GM12878 (cell line): ENCODE measurements at regions not wholly inside any gene's neighbourhood (a gene's known extent, or its start where the extent isn't known, plus 50 kb on each side); places are given as distances from the start of the nearest gene placed in this dataset.

Experiments used
- ATAC-seq: fragments of 200-7000 bp; cut with Tn5 transposase; 3 replicates; pipeline ENCODE4 v1.9.1; 2020; ENCODE audit warnings: mild to moderate bottlenecking, moderate library complexity
- BruUV-seq: library from RNA; stranded (reverse); fragments of 400-500 nt; replicated peaks from 2 replicates; lab custom pipeline; 2021; lab: Mats Ljungman, UMichigan
- CTCF ChIA-PET: fragments of 300-600 bp; sonication (Branson Sonifier 250); formaldehyde crosslinking; extraction: SDS; loops from one replicate; lab custom pipeline; 2021; ENCODE audit warnings: inconsistent platforms; lab: Yijun Ruan, JAX
- POLR2A ChIA-PET: fragments of 350-600 bp; formaldehyde crosslinking; extraction: SDS; loops from one replicate; lab custom pipeline; 2021; ENCODE audit warnings: inconsistent platforms; lab: Charles Lee
- RAD21 ChIA-PET: fragments of 300-600 bp; sonication (Branson Sonifier 250); formaldehyde crosslinking; loops from one replicate; lab custom pipeline; 2023; ENCODE audit warnings: antibody characterized with exemption; ENCODE audit not compliant: unreplicated experiment; lab: Charles Lee
- SMC1A ChIA-PET: fragments of 300-600 bp; sonication (Branson Sonifier 250); formaldehyde crosslinking; loops from one replicate; lab custom pipeline; 2023; ENCODE audit not compliant: unreplicated experiment, uncharacterized antibody; lab: Charles Lee
- DNase-seq: peaks from one replicate; pipeline ENCODE4 v3.0.0-alpha.2; 2011; ENCODE audit warnings: low read depth, low spot score
- FAIRE-seq: peaks from 3 replicates; lab custom pipeline; 2011; peaks lifted over from hg19 to GRCh38; lab: Jason Lieb, UNC
- H2AFZ ChIP-seq: 2 replicates; pipeline ENCODE4 v1.6.0; 2011; ENCODE audit warnings: low read depth, low read length, control low read depth; ENCODE audit not compliant: control insufficient read depth
- H3K27ac ChIP-seq: 2 replicates; pipeline ENCODE4 v1.5.1; 2011; ENCODE audit warnings: control low read depth; ENCODE audit not compliant: control insufficient read depth, insufficient read depth
- H3K27me3 ChIP-seq, 2 experiments: replicated peaks in 1 of 2; 2 replicates each; pipeline versions ENCODE4 v1.6.0 to v1.6.1; 2011; ENCODE audit warnings: low read length in 1 of 2; ENCODE audit not compliant: control insufficient read depth in 2 of 2, insufficient read depth in 2 of 2
- H3K36me3 ChIP-seq, 2 experiments: 2 replicates each; pipeline ENCODE4 v1.5.1; 2011; ENCODE audit warnings: low read length in 1 of 2; ENCODE audit not compliant: control insufficient read depth in 2 of 2, insufficient read depth in 2 of 2
- H3K4me1 ChIP-seq: 2 replicates; pipeline ENCODE4 v1.6.1; 2011; ENCODE audit warnings: mild to moderate bottlenecking, low read length, moderate library complexity, mixed read lengths; ENCODE audit not compliant: control insufficient read depth, insufficient read depth
- H3K4me2 ChIP-seq: 2 replicates; pipeline ENCODE4 v1.6.0; 2011; ENCODE audit warnings: control low read depth; ENCODE audit not compliant: control insufficient read depth, insufficient read depth
- H3K4me3 ChIP-seq: fragments of 200-600 bp; sonication (generic); 2 replicates; pipeline ENCODE4 v1.5.1; 2016
- H3K79me2 ChIP-seq: 2 replicates; pipeline ENCODE4 v1.6.0; 2011; ENCODE audit warnings: low read length; ENCODE audit not compliant: control insufficient read depth, insufficient read depth
- H3K9ac ChIP-seq: 2 replicates; pipeline ENCODE4 v1.8.0; 2011; ENCODE audit warnings: low read length, control low read depth, mixed read lengths; ENCODE audit not compliant: control insufficient read depth, insufficient read depth
- H3K9me3 ChIP-seq: replicated peaks from 3 replicates; pipeline ENCODE4 v1.5.1; 2011; ENCODE audit warnings: mild to moderate bottlenecking, low read length; ENCODE audit not compliant: control insufficient read depth, insufficient read depth
- H4K20me1 ChIP-seq: 2 replicates; pipeline ENCODE4 v1.6.0; 2011; ENCODE audit not compliant: control insufficient read depth, insufficient read depth
- CREM ChIP-seq: IDR thresholded peaks from 2 replicates; pipeline ENCODE4 v1.6.1; 2014; ENCODE audit warnings: antibody characterized with exemption, low read depth
- ESRRA ChIP-seq: IDR thresholded peaks from 2 replicates; pipeline ENCODE4 v1.6.1; 2012; ENCODE audit warnings: mild to moderate bottlenecking, low read length, improper control_type of control experiment
- GABPA ChIP-seq: IDR thresholded peaks from 2 replicates; pipeline ENCODE4 v1.6.1; 2014; ENCODE audit warnings: antibody characterized with exemption, low read depth, mild to moderate bottlenecking, inconsistent platforms
- GATAD2B ChIP-seq: fragments of 450-650 bp; conservative IDR thresholded peaks from 2 replicates; pipeline ENCODE4 v1.6.1; 2017; ENCODE audit warnings: low read depth, mild to moderate bottlenecking, moderate library complexity
- IRF4 ChIP-seq: IDR thresholded peaks from 2 replicates; pipeline ENCODE4 v1.6.1; 2011; ENCODE audit warnings: low read depth, low read length
- MYB ChIP-seq: fragments of 150-350 bp; IDR thresholded peaks from 2 replicates; pipeline ENCODE4 v1.6.1; 2014; ENCODE audit warnings: mild to moderate bottlenecking, low read depth, low read length, borderline replicate concordance
- NFYA ChIP-seq: IDR thresholded peaks from 2 replicates; pipeline ENCODE4 v1.6.1; 2011; ENCODE audit warnings: low read depth, mild to moderate bottlenecking, low read length, improper control_type of control experiment, borderline replicate concordance
- NKRF ChIP-seq: fragments of 450-650 bp; conservative IDR thresholded peaks from 2 replicates; pipeline ENCODE4 v1.6.1; 2017; ENCODE audit warnings: mild to moderate bottlenecking, moderate library complexity
- NR2C2 ChIP-seq: IDR thresholded peaks from 2 replicates; pipeline ENCODE4 v1.6.1; 2011; ENCODE audit warnings: borderline replicate concordance, low read depth; ENCODE audit not compliant: control insufficient read depth, insufficient read length
- NR2F1 ChIP-seq: fragments of 450-650 bp; conservative IDR thresholded peaks from 2 replicates; pipeline ENCODE4 v1.6.1; 2017; ENCODE audit warnings: mild to moderate bottlenecking
- POU2F2 ChIP-seq: IDR thresholded peaks from 3 replicates; pipeline ENCODE4 v1.6.1; 2011; ENCODE audit warnings: low read depth, mild to moderate bottlenecking, low read length, borderline replicate concordance
- SMAD5 ChIP-seq: IDR thresholded peaks from 2 replicates; pipeline ENCODE4 v1.6.1; 2016; ENCODE audit warnings: antibody characterized with exemption, low read depth
- SUZ12 ChIP-seq: fragments of 200-600 bp; sonication (generic); IDR thresholded peaks from one replicate; pipeline ENCODE4 v1.6.1; 2018; ENCODE audit warnings: antibody characterized with exemption, mild to moderate bottlenecking; ENCODE audit not compliant: unreplicated experiment
- TAF1 ChIP-seq: IDR thresholded peaks from 2 replicates; pipeline ENCODE4 v1.6.1; 2011; ENCODE audit warnings: mild to moderate bottlenecking, low read depth, low read length, borderline replicate concordance
- TCF3 ChIP-seq: IDR thresholded peaks from 2 replicates; pipeline ENCODE4 v1.6.1; 2012; ENCODE audit warnings: low read depth, mild to moderate bottlenecking, low read length, borderline replicate concordance; ENCODE audit not compliant: insufficient read depth
- ZBTB33 ChIP-seq: fragments of 450-650 bp; IDR thresholded peaks from 2 replicates; pipeline ENCODE4 v1.6.1; 2017; ENCODE audit warnings: mild to moderate bottlenecking
- ZBTB4 ChIP-seq: fragments of 450-650 bp; formaldehyde crosslinking; IDR thresholded peaks from 2 replicates; pipeline ENCODE4 v1.4.0; 2022; ENCODE audit warnings: mild to moderate bottlenecking, moderate library complexity
- ZSCAN29 ChIP-seq: fragments of 450-650 bp; IDR thresholded peaks from 2 replicates; pipeline ENCODE4 v1.6.1; 2017; ENCODE audit warnings: mild to moderate bottlenecking, moderate library complexity
- WGBS: methylation state at CpG from one replicate; pipeline ENCODE4 v1.1.6; 2016; ENCODE audit warnings: low lambda C conversion rate; ENCODE audit not compliant: insufficient replicate concordance, insufficient coverage; ENCODE audit errors: missing lambda C conversion rate; 5-methylcytosine and 5-hydroxymethylcytosine counted together
- in situ Hi-C: fragments of 300-500 bp; cut with MboI; formaldehyde crosslinking; loops from 9 replicates; pipeline ENCODE4 v1.14.3; 2018; ENCODE audit warnings: mixed read lengths
- intact Hi-C: fragments of 100-400 bp; cut with micrococcal nuclease; formaldehyde crosslinking; loops from one replicate; pipeline ENCODE4 v1.14.2; 2022; ENCODE audit not compliant: unreplicated experiment

- POLR2A ChIA-PET = no interaction called here
- RAD21 ChIA-PET = no interaction called here
- no peak for FAIRE-seq
- in situ Hi-C loops = no loop called here
- no peak for DNase-seq
- SMC1A ChIA-PET = no interaction called here
- CTCF ChIA-PET = no interaction called here
- H2AFZ ChIP-seq = no peak overlapping the region
- no peak for ATAC-seq
- no peak overlapping the region for H3K4me2 ChIP-seq
- intact Hi-C loops = no loop called here
- no peak overlapping the region for H3K27ac ChIP-seq
- H3K27me3 ChIP-seq = no peaks in the 10 kb centered on the region
- no peak overlapping the region for H3K4me3 ChIP-seq
- no TSS peak for BruUV-seq
- H3K36me3 ChIP-seq = no peaks in the 10 kb centered on the region
- no peak overlapping the region for H3K9ac ChIP-seq
- H3K79me2 ChIP-seq = no peaks in the 10 kb centered on the region
- 3% methylated on average over 3 of the region's 3 CpGs for WGBS
- H3K9me3 ChIP-seq = no peaks in the 10 kb centered on the region; the same call in 2 of the 3 replicates
- H4K20me1 ChIP-seq = no peaks in the 10 kb centered on the region
- no peak for TF ChIP-seq CREM
- TF ChIP-seq IRF4 = no peak
- TF ChIP-seq SUZ12 = no peak
- no peak for TF ChIP-seq MYB
- TF ChIP-seq ZBTB33 = no peak
- no peak for TF ChIP-seq ZBTB4 (CRISPR knock-in tag)
- no peak for TF ChIP-seq SMAD5
- TF ChIP-seq TCF3 = no peak
- TF ChIP-seq NFYA = no peak
- TF ChIP-seq ESRRA = no peak
- no peak for TF ChIP-seq GATAD2B
- TF ChIP-seq NKRF = no peak
- no peak for TF ChIP-seq GABPA
- no peak for TF ChIP-seq ZSCAN29
- no peak for TF ChIP-seq POU2F2
- no peak for TF ChIP-seq NR2C2
- TF ChIP-seq NR2F1 = no peak
- no peak for TF ChIP-seq TAF1
- no peaks in the 10 kb centered on the region for H3K4me1 ChIP-seq
These were observed 990.7 kb upstream of the RBFOX1 start for GRCh38 chr16:6341981-6342380.
